Nephron (organoid): ENCODE measurements at regions not wholly inside any gene's neighbourhood (a gene's known extent, or its start where the extent isn't known, plus 50 kb on each side); places are given as distances from the start of the nearest gene placed in this dataset.

ENCODE experiments used
- H3K27ac Mint-ChIP-seq, 3 experiments: 2 replicates each; pipeline ENCODE4 v1.8.0; 2020; ENCODE audit warnings: mixed read lengths in 3 of 3, mild to moderate bottlenecking in 2 of 3, moderate library complexity in 1 of 3
- H3K27me3 Mint-ChIP-seq: 2 replicates; pipeline ENCODE4 v1.8.0; 2021; ENCODE audit warnings: low read depth, mild to moderate bottlenecking, moderate library complexity, mixed read lengths
- H3K36me3 Mint-ChIP-seq: 2 replicates; pipeline ENCODE4 v1.8.0; 2020; ENCODE audit warnings: low read depth, mixed read lengths
- H3K4me1 Mint-ChIP-seq: 2 replicates; pipeline ENCODE4 v1.8.0; 2020; ENCODE audit warnings: mixed read lengths
- H3K4me3 Mint-ChIP-seq, 3 experiments: 2 replicates each; pipeline ENCODE4 v1.8.0; 2020; ENCODE audit warnings: mild to moderate bottlenecking in 3 of 3, mixed read lengths in 3 of 3, moderate library complexity in 2 of 3
- H3K9me3 Mint-ChIP-seq: 2 replicates; pipeline ENCODE4 v1.8.0; 2020; ENCODE audit warnings: mixed read lengths
- TF ChIP-seq, protein P1 (sequence below), 3 experiments: fragments of 200-600 bp; sonication (generic); IDR thresholded peaks; one replicate each; pipeline ENCODE4 v1.5.0; 2021; ENCODE audit warnings: antibody characterized with exemption in 3 of 3; ENCODE audit not compliant: unreplicated experiment in 3 of 3

DNA sequence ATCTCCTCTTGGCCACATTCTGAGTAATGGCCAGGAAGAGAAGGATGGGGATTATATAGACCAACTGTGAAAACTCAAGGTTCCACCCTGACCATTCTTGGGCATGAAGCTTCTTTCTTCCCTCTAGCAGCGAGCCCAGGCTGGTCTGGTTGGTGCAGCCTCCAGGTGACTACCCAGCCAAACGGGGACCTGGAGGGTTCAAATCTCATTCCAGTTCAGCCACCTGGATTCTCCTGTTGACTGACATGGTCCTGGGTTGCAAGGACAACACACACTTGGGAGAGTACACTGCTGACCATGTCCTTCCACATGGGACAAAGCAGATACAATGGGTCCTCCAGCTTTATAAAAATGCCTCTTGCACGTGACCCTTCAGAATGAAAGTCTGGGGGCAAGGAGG is 67.0 kb downstream of the SHANK2 start:
- TF ChIP-seq, protein P1, sequence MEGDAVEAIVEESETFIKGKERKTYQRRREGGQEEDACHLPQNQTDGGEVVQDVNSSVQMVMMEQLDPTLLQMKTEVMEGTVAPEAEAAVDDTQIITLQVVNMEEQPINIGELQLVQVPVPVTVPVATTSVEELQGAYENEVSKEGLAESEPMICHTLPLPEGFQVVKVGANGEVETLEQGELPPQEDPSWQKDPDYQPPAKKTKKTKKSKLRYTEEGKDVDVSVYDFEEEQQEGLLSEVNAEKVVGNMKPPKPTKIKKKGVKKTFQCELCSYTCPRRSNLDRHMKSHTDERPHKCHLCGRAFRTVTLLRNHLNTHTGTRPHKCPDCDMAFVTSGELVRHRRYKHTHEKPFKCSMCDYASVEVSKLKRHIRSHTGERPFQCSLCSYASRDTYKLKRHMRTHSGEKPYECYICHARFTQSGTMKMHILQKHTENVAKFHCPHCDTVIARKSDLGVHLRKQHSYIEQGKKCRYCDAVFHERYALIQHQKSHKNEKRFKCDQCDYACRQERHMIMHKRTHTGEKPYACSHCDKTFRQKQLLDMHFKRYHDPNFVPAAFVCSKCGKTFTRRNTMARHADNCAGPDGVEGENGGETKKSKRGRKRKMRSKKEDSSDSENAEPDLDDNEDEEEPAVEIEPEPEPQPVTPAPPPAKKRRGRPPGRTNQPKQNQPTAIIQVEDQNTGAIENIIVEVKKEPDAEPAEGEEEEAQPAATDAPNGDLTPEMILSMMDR (IDR thresholded peaks at IDR 0.05; ENCODE audit: unreplicated experiment in 3 of 3), result no peak
- H3K9me3 Mint-ChIP-seq, result peaks cover 2% of the 10 kb centered on the region
- no peak overlapping the region for H3K27ac Mint-ChIP-seq
- peaks cover 10% of the 10 kb centered on the region for H3K4me1 Mint-ChIP-seq
- peaks cover 7% of the 10 kb centered on the region for H3K36me3 Mint-ChIP-seq
- peaks cover 10% of the 10 kb centered on the region for H3K27me3 Mint-ChIP-seq
- H3K4me3 Mint-ChIP-seq, result no peak overlapping the region

- H3K9me3 Mint-ChIP-seq, result peaks cover 2% of the 10 kb centered on the region
- no peak overlapping the region for H3K27ac Mint-ChIP-seq
- H3K4me3 Mint-ChIP-seq, result no peak overlapping the region
- peaks cover 10% of the 10 kb centered on the region for H3K27me3 Mint-ChIP-seq
- TF ChIP-seq, protein P1 (IDR thresholded peaks at IDR 0.05; ENCODE audit: unreplicated experiment in 3 of 3), result no peak
- peaks cover 8% of the 10 kb centered on the region for H3K36me3 Mint-ChIP-seq
- H3K4me1 Mint-ChIP-seq, result peaks cover 12% of the 10 kb centered on the region
Measured at GRCh38 chr11:71184421-71185210, 67.8 kb downstream of the SHANK2 start.

GRCh38 chr11:71183878-71184277 is 68.5 kb downstream of the SHANK2 start:
- Mint-ChIP-seq H3K27me3 (peaks cover 10% of the 10 kb centered on the region), H3K9me3 (peaks cover 6% of the 10 kb centered on the region), H3K36me3 (peaks cover 8% of the 10 kb centered on the region), H3K4me3 (no peak overlapping the region), H3K27ac (no peak overlapping the region), H3K4me1 (peaks cover 12% of the 10 kb centered on the region)
- TF ChIP-seq, protein P1 (IDR thresholded peaks at IDR 0.05; ENCODE audit: unreplicated experiment in 3 of 3), result no peak

GRCh38 chr11:71182791-71183677 is 69.3 kb downstream of the SHANK2 start:
- TF ChIP-seq, protein P1 (IDR thresholded peaks at IDR 0.05; ENCODE audit: unreplicated experiment in 3 of 3), result no peak
- peaks cover 8% of the 10 kb centered on the region for H3K9me3 Mint-ChIP-seq
- peaks cover 8% of the 10 kb centered on the region for H3K36me3 Mint-ChIP-seq
- H3K27me3 Mint-ChIP-seq, result peaks cover 6% of the 10 kb centered on the region
- H3K27ac Mint-ChIP-seq, result no peak overlapping the region
- no peak overlapping the region for H3K4me3 Mint-ChIP-seq
- peaks cover 12% of the 10 kb centered on the region for H3K4me1 Mint-ChIP-seq

GRCh38 chr11:71181566-71181965 is 70.8 kb downstream of the SHANK2 start:
- Mint-ChIP-seq H3K27ac (no peak overlapping the region), H3K36me3 (peaks cover 13% of the 10 kb centered on the region), H3K4me1 (peaks cover 12% of the 10 kb centered on the region), H3K27me3 (peaks cover 4% of the 10 kb centered on the region), H3K9me3 (peaks cover 20% of the 10 kb centered on the region), H3K4me3 (no peak overlapping the region)
- TF ChIP-seq, protein P1 (IDR thresholded peaks at IDR 0.05; ENCODE audit: unreplicated experiment in 3 of 3), result no peak
